Bronchial epithelial cell (primary cell): ENCODE measurements at regions not wholly inside any gene's neighbourhood (a gene's known extent, or its start where the extent isn't known, plus 50 kb on each side); places are given as distances from the start of the nearest gene placed in this dataset.

Source experiments
- DNase-seq: peaks from one replicate; pipeline ENCODE4 v3.0.0-alpha.2; 2010; ENCODE audit warnings: low read depth
- FAIRE-seq: peaks from 2 replicates; lab custom pipeline; 2011; peaks lifted over from hg19 to GRCh38; lab: Jason Lieb, UNC
- H3K27me3 ChIP-seq: 2 replicates; pipeline ENCODE4 v1.5.1; 2011; ENCODE audit warnings: low read length; ENCODE audit not compliant: control insufficient read depth, insufficient read depth
- H3K36me3 ChIP-seq: 2 replicates; pipeline ENCODE4 v1.5.1; 2011; ENCODE audit warnings: low read length; ENCODE audit not compliant: control insufficient read depth, insufficient read depth
- H3K4me3 ChIP-seq: 2 replicates; pipeline ENCODE4 v1.5.1; 2011; ENCODE audit warnings: mild to moderate bottlenecking, low read depth, low read length, control low read depth
- TF ChIP-seq, protein P1 (sequence below): IDR thresholded peaks from 2 replicates; pipeline ENCODE4 v1.5.1; 2011; ENCODE audit warnings: mild to moderate bottlenecking, moderate library complexity, low read length, control low read depth, inconsistent platforms; ENCODE audit not compliant: insufficient read depth, severe bottlenecking

DNA sequence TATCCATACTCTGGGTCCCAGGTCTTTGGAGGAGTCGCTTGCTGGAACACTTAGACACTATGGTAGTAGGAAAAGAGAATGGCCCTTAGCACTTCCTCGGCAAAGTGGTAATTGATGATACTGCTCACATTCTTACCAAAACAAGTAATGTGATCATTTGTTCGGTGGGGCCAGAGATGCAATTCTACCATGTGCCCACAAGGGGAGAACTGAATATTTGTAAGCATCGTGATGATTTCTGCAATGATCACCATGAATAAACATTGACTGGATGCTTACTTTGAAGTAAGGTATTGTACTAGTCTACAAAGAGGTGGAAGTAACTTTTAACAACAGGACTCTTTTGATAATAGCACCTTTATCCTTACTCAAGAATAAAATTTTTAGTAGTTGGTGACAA is 109.7 kb downstream of the CD8B2 start:
- Histone ChIP-seq H3K27me3 (no peaks in the 10 kb centered on the region), H3K4me3 (no peak overlapping the region), H3K36me3 (no peaks in the 10 kb centered on the region)
- DNase-seq (peak; percentile 17), FAIRE-seq (no peak)
- TF ChIP-seq, protein P1, sequence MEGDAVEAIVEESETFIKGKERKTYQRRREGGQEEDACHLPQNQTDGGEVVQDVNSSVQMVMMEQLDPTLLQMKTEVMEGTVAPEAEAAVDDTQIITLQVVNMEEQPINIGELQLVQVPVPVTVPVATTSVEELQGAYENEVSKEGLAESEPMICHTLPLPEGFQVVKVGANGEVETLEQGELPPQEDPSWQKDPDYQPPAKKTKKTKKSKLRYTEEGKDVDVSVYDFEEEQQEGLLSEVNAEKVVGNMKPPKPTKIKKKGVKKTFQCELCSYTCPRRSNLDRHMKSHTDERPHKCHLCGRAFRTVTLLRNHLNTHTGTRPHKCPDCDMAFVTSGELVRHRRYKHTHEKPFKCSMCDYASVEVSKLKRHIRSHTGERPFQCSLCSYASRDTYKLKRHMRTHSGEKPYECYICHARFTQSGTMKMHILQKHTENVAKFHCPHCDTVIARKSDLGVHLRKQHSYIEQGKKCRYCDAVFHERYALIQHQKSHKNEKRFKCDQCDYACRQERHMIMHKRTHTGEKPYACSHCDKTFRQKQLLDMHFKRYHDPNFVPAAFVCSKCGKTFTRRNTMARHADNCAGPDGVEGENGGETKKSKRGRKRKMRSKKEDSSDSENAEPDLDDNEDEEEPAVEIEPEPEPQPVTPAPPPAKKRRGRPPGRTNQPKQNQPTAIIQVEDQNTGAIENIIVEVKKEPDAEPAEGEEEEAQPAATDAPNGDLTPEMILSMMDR = peak; percentile 21

DNA sequence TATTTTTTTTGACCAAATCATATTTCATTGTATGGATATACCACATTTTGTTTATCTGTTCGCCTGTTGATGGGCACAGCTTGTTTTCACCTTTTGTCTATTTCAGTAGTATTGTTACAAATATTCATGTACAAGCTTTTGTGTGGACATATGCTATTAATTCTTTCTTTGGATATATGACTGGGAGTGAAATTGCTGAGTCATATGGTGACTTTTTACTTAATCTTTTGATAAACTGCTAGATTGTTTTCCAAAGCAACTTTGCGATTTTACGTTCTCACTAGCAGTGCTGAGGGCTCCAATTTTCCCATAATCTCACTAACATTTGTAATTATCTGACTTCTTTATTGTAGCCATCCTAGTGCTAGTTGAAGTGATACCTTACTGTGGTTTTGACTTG is 112.4 kb downstream of the CD8B2 start:
- no peak for FAIRE-seq
- no peaks in the 10 kb centered on the region for H3K36me3 ChIP-seq
- no peak overlapping the region for H3K4me3 ChIP-seq
- DNase-seq = no peak
- TF ChIP-seq, protein P1 = no peak
- no peaks in the 10 kb centered on the region for H3K27me3 ChIP-seq

DNA sequence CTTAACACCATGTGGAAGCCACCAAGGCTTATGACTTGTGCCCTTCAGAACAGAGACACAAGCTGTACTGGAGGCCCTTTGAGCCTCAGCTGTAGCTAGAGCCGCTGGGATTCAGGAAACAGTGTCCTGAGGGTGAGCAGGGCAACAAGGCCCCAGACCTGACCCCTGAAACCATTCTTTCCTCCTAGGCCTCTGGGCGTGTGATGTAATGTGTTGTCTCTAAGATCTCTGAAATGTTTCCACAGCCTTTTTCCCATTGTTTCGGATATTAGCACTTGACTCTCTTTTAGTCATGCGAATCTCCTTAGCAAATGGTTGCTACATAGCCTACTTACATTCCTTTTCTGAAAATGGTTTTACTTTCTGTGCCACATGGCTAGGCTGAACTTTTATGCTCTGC is 114.9 kb downstream of the CD8B2 start:
- no peak overlapping the region for H3K4me3 ChIP-seq
- H3K36me3 ChIP-seq = no peaks in the 10 kb centered on the region
- FAIRE-seq (peak; percentile 47), DNase-seq (no peak)
- TF ChIP-seq, protein P1 = no peak
- no peaks in the 10 kb centered on the region for H3K27me3 ChIP-seq

GRCh38 chr2:106606652-106607051 is 119.5 kb downstream of the CD8B2 start:
- TF ChIP-seq, protein P1 = no peak
- DNase-seq = no peak
- Histone ChIP-seq H3K36me3 (no peaks in the 10 kb centered on the region), H3K27me3 (no peaks in the 10 kb centered on the region), H3K4me3 (no peak overlapping the region)
- FAIRE-seq = no peak

DNA sequence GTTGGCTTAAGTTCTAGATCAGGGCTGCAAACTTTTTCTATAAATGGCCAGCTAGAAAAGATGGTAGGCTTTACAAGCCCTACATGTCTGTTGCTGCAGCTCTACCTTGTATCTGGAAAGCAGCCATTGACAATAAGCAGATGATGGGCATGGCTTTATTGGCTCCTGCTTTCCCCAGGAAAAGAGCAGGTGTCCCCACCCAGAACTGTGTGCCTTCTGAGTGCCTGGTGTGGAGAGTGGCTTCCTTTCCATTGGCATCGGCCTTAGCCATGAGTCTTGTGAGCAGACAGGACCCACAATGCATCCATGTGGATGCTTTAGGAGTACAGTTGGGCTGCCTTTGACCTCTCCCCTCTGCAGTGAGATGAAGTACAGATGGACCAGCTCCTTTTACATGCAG is 120.2 kb downstream of the CD8B2 start:
- no peak for DNase-seq
- no peaks in the 10 kb centered on the region for H3K27me3 ChIP-seq
- H3K36me3 ChIP-seq = no peaks in the 10 kb centered on the region
- no peak for FAIRE-seq
- H3K4me3 ChIP-seq = no peak overlapping the region
- TF ChIP-seq, protein P1 = no peak

GRCh38 chr2:106609780-106610179 is 122.6 kb downstream of the CD8B2 start:
- TF ChIP-seq, protein P1 = no peak
- DNase-seq = no peak
- H3K27me3 ChIP-seq = no peaks in the 10 kb centered on the region
- no peak for FAIRE-seq
- no peaks in the 10 kb centered on the region for H3K36me3 ChIP-seq
- H3K4me3 ChIP-seq = no peak overlapping the region
